GM19463 (cell line): ENCODE measurements at regions not wholly inside any gene's neighbourhood (a gene's known extent, or its start where the extent isn't known, plus 50 kb on each side); places are given as distances from the start of the nearest gene placed in this dataset.
A peak's percentile ranks its signal among the peaks of the same experiment; 100 is the strongest.
"Not testable (repeated sequence)": the region's sequence is repeated elsewhere in the genome, so short reads cannot be mapped to it uniquely, and the experiment has no call there.

Experiments used
- ATAC-seq: cut with Tn5 transposase; IDR thresholded peaks from one replicate; pipeline ENCODE4 v1.9.1; 2021; ENCODE audit warnings: mild to moderate bottlenecking, moderate library complexity; ENCODE audit not compliant: unreplicated experiment

DNA sequence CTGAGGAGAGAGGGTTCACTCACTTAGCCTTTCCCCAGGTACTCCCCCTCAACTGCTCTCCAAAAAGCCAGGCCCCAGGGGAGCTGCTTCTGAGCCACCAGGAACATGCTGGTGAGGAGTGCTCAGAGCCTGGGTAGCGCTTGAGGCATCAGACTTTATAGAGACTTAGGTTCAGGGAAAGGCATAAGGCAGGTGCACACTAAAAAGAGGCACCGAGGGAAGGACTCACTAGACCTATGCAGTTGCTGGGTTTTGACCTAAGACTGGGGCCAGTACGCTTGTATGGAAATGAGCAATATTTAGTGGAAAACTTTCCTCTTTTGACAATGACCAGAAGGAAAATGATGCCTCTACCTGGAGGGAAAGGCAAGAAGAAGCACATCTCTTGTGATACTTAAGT lies 589.1 kb downstream of the RPIA start:
- not testable (repeated sequence) for ATAC-seq

DNA sequence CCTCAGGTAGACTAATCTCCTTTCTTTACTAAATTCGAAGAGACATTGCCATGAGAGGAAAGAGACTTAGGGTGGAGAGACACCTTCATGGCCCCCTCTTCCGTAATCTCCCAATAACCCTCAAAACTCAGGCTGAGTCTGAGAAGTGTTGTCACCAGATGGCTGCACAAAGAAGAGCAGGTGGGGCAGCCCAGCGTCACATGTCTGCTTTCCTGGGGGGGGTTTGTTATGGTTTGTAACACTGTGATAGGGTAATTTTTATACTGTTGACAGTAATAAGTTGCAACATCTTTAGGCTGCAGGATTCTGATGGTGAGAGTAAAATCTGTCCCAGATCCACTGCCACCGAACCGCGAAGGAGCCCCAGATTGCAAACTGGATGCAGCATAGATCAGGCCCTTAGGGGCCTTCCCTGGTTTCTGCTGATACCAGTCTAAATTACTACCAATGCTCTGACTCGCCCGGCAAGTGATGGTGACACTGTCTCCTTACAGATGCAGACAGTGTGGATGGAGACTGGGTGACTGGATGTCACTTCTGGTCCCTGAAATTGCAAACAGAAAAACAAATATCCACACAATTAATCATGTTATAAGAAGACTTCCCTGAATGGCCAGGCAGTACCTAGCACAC lies 595.1 kb downstream of the RPIA start:
- ATAC-seq = not testable (repeated sequence)

DNA sequence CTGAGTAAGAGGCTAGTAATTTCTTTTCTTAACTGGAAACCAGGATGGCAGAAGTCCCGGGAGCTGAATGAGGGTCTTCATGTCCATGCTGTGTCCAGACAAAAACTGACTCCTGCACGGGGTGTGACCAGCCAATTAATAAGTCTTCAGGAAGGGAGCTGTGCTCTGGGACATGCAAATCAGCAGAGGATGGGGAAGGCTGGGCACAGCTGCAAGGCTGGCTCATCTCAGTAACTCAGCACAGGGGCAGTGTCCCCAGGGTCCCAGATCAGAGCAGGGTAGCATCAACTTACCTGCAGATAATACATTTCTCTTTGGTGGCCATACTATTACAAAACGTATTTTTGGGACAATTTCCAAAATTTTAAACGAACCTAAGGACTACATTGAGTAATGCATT lies 595.6 kb downstream of the RPIA start:
- not testable (repeated sequence) for ATAC-seq

DNA sequence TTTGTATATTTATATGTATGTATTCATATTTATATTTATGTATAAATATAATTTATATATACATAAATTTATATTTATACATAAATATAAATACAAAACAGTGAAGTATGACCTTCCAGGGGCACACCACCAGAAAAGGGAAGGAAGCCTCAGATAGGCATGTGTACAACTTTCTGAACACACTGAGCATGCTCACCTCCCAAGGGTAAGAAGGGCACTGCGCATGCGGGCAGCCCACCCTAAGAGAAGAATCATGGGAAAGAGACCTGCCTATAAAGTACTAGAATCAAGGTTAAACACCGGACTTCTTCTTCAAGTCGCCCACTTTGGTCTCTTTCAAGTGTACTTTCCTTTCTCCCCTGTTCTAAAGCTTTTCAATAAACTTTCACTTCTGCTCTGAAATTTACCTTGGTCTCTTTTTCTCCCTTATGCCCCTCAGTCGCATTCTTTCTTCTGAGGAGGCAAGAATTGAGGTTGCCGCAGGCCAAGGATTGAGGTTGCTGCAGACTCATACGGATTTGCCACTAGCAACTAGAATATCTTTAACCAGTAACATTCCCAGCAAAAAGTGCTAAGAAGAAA lies 600.3 kb downstream of the RPIA start:
- not testable (repeated sequence) for ATAC-seq

DNA sequence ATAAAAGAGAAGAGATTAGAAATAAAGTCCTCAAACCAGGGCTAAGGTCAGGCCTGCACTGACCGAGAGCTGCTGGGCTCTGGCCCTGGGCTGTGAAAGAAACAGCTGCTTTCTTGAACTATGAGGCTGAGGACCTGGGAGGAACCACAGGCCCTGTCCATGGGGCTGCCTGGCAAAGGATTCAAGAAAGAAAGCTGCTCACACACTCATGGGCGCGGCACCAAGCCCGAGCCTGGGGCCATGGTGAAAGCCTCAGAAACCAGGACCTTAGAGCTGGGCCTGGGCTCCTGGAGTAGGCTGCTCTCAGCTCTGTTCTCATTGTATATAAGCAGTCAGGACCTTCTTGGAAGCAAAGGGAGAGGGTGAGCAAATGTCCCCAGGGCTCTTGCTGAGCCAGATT lies 601.9 kb downstream of the RPIA start:
- not testable (repeated sequence) for ATAC-seq

DNA sequence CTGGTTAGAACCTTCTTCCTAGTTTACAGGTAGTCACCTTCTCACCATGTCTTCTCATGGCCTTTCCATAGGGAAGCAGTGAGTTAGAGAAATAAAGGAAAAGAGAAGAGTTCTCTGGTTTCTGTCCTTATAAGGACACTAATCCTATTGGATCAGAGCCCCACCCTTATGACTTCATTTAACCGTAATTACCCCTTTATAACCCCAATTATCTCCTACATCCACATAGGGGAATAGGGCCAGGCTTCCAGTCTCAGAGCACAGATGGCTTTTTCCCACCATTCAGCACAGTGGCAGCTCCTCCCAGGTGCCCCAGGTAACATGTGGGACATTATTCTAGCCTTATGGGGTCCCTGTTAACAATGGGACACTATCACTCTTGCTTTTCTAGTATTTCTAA lies 602.9 kb downstream of the RPIA start:
- ATAC-seq = not testable (repeated sequence)

DNA sequence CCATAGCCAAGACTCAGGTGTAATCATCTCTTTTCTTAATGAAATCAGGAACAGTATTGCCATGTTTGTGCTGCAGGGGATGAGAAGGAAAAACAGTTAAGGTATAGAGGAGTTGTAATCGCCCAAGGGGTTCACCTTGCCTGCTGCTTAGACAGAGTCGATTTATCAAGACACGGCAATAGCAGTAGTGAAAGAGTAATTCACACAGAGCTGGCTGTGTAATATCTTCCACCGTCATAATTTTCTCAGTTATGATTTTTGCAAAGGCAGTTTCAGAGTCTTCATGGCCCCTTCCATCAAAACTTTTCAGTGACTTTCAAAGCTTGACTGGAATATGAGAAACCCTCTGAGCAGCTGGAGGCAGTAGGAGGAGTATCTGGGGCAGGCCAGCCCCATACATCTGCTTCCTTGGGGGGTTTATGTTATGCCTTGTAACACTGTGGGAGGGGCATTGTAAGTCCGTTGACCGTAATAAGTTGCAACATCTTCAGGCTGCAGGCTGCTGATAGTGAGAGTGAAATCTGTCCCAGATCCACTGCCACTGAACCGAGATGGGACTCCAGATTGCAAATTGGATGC lies 605.4 kb downstream of the RPIA start:
- ATAC-seq = not testable (repeated sequence)

DNA sequence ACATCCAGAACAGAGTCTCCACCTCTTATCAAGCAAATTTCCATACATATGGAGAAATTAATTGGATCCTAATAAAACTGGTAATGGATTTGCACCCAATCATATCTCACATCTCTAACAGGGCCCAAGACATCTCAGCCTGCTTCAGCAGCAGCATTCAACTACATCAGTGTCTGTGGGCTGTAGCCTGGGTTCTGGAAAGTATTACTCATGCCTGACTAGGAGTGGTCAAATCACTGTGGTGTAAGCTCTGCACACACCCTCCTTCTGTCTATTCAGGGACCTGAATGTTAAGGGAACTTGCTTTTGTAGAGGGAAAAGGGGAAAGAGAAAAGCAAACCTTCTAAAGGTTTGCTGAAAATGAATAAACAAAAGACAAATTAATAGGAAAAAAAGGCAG lies 607.7 kb downstream of the RPIA start:
- peak; percentile 86 for ATAC-seq

DNA sequence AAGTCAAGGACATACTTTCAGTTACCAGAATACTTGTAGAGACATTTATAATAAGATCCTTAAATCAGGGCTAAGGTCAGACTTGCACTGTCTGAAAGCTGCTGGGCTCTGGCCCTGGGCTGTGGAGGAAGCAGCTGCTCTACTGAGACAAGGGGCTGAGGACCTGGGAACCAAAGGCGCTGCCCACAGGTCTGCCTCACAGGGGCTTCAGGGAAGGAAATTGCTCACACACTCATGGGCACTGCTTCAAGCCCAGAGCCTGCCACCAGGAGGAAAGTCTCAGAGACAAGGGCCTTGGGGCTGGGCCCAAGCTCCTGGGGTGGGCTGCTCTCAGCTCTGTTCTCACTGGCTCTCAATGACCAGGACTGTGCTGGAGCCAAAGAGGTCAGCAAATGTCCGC lies 614.1 kb downstream of the RPIA start:
- ATAC-seq = not testable (repeated sequence)

DNA sequence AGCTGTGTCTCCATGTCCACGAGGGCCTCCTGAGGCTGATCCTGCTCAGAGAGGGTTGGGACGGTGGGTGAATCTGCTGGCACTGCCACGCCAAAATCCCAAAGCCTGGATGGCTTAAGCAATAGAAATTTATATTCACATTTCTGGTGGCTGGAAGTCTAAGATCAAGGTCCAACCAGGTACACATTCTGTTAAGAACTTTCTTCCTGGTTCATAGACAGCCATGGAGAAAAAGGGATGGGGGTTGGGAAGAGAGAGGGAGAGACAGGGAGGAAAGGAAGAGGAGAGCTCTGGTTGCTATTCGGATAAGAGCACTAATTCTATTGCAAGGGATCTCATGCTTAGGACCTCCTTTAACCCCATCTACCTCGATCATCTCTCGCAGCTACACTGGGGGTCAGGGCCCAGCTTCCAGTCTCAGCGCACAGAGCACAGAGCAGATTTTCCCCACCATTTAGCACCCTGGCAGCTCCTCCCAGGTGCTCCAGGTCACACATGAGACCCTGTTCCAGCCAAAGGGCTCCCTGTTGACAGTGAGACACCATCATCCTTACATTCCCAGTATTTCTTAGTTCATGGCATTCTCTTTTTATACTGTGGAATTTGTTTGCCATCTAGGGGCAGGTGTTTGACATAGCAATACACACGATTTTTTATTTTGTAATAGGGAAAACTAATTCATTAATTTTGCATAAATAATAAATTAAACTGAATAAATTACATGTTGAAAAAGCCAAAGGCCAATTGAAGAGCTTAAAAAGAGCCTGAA lies 615.6 kb downstream of the RPIA start:
- not testable (repeated sequence) for ATAC-seq

DNA sequence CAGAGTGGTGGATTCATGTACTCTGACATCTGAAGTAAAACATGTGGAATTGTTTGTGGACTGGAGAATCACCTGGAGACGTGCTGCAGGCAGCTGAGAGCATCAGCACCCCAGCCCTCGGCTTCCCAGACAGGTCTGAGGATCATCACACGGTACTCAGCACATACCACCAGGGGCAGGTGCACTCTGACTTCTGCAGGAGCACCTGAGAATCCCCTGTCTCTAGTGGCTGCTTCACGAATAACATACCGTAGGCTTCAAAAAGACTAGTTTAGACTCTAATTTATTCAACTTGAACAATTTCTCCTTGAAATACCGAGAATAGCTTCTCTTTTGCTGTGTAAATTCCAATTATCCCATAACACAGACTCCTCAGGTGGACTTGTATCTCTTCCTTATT lies 627.5 kb downstream of the RPIA start:
- ATAC-seq = not testable (repeated sequence)

DNA sequence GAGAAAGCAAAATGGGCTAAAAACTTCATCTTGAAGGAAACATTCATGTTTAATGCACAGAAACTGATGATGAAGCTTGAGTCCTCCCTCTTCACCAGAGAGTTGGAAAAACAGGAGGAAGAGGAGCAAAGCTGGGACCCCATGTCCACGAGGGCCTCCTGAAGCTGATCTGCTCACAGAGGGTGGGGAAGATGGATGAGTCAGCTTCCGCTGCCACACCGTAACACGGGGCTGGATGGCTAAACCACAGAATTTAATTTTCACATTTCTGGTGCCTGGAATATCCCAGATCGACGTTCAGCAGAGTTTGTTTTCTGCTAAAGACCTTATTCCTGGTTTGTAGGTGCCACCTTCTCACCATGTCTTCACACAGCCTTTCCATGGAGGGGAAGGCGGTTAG lies 634.4 kb downstream of the RPIA start:
- not testable (repeated sequence) for ATAC-seq

DNA sequence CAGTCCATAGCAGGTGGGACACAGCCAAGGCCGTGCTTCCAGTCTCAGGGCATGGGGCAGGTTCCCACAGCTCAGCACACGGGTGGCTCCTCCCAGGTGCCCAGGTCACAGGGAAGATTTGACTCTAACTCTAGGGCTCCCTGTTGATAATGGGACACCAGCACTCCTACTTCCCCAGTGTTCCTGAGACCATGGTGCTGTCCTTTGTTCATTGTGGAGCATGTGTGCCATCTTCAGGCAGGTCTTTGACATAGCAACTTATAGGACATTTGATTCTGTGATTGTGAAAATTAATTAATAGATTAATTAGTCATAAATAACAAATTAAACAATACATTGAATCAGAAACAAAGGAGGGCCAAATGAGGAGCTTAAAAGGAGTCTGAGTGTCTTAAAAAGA lies 635.0 kb downstream of the RPIA start:
- not testable (repeated sequence) for ATAC-seq

DNA sequence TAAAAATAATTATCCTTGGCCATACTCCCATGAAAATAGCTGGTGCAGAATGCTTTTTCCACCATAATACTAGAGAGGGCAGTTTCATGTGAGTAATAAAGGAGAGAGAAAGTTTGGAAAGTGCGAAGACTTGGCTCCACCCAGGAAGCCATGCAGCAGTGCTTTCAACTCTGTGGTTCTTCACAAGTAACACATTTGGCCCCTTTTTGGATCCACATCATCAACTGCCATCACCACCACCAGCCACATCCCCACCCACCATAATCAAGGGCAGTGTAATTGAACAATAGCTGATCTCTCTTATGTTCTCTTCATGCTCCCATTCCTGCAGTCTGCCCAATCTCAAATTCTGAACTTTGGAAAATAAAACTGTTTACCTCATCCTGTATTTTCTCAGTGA lies 637.3 kb downstream of the RPIA start:
- not testable (repeated sequence) for ATAC-seq
